DMS153 treated with DMSO at 0.1 percent for 48 hours (cell line): ENCODE measurements at regions not wholly inside any gene's neighbourhood (a gene's known extent, or its start where the extent isn't known, plus 50 kb on each side); places are given as distances from the start of the nearest gene placed in this dataset.

Source experiments
- DNase-seq: peaks from one replicate; lab custom pipeline; 2025; ENCODE audit not compliant: unreplicated experiment; lab: John Stamatoyannopoulos, UW

DNA sequence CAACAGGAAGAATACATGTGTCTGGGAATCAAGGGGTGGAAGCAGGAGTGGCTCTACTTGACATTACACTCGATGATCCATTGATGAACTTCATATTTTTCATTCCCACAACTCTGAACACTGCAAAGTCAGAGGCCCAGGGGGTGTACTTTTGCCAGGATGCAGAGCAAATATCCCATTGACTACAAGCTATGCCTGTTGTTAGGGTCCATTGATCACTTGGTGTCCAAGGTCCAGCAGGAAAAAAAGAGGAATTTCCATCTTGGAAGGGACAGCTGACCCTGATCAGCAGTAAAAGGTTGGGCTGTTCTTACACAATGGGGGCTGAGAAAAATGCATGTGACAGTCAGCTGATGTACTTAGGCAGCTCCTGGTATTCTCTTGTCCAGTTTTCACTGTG lies 118.5 kb upstream of the MAP1B start:
- DNase-seq: no peak

DNA sequence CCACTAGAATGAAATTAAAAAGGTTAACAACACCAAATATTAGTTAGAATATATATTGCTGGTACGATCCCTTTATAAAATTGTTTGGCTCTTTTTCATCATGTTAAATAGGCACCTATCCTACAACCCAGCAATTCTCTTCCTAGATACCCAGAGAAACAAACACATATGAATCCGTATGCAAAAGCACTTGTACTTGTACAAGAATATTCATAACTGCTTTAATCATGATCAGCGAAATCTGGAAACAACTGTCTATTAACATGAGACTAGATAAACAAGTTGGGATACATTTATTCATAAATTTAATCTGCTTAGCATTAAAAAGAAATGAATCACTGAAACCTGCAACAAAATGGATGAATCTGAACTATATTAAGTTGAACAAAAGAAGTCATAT lies 113.7 kb upstream of the MAP1B start:
- no peak for DNase-seq

DNA sequence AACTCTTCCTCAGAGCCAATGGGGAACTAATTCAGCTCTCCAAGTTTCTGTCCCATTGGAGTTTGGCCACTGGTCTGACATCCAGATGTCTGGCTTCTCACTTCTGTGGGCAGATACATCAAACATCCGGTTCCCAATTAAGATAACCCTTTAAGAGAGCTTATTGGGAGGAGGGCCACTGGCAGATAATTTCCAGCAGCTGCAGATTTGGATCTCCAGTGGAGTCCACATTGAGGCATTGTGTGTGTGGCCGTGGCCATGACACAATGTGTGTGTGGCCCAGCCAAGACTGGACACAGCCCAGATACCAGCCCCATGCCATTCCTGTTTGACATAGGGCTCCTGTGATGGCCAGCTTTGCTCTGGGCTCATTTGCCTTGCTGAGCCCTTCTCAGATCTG lies 110.5 kb upstream of the MAP1B start:
- no peak for DNase-seq

DNA sequence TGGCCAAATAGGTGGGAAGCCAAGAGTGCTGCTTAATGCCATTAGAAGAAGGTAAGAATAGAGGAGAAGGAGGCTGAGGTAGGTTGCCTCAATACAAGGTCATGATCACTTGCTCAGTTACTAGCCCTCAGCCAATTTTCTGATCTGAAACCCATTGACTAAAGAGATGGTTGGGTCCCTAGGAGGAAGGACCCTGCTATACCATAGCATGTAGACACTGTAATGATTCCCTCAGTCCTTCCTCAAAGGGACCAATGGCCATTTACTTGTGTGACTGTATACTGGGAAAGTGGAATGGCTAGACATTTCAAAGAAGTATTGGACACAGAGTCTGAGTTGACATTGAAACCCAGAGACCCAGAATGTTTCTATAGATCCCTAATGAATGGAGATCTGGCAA lies 108.5 kb upstream of the MAP1B start:
- DNase-seq: no peak

DNA sequence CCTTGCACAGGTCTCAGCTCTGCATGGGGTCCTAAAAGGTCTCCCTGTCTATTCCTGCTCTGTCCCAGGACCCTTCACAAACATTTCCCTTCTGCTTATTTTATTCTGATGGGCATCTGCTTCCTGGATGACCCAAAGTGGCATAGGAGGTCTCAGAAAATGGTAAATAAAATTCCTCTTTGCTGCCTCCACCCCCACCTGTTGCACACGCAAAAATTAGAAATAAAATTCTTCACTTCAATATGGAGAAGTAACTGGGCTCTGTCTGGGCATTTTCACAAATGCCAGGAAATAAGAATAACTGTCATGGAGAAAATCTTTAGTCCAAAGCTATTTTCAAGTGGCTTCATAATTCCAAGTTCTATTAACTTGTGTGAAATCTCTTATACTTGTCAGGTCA lies 106.6 kb upstream of the MAP1B start:
- no peak for DNase-seq

DNA sequence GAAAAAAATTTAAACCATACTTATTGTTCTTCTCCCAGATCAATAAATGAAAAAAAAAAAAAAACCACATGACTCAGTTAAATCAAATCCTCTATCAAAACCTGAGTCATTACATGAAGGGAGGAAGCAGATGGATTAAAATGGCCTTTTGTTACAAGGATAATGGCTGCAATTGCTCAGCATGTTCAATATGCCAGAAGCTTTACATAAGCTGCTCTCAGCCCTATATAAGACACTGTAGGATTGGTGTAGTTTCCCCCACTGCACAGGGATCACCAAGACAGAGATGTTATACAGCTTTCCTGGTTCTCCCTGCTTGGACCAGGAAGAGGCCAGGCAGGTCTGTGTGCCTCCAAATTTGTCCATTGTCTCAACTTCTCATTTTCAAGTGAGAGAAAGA lies 101.6 kb upstream of the MAP1B start:
- DNase-seq: no peak

DNA sequence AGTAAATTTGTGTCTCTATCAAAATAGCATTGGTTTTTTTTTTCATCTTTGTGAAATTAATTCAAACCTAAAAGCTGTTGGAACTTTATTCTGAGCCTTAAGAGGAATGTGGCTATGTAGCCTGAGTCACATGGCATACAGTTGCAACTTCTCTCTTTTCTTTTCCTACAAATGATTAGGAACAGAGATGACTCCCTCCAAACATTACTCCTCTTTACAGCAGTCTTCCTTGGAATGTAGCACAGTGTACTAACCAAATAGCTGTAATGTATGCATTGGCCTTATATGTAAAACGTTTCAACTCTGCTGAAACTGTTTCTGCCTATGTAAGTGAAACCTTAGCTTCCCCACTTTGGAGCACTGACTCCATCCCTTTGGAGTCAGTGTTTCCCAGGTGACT lies 100.9 kb upstream of the MAP1B start:
- no peak for DNase-seq

DNA sequence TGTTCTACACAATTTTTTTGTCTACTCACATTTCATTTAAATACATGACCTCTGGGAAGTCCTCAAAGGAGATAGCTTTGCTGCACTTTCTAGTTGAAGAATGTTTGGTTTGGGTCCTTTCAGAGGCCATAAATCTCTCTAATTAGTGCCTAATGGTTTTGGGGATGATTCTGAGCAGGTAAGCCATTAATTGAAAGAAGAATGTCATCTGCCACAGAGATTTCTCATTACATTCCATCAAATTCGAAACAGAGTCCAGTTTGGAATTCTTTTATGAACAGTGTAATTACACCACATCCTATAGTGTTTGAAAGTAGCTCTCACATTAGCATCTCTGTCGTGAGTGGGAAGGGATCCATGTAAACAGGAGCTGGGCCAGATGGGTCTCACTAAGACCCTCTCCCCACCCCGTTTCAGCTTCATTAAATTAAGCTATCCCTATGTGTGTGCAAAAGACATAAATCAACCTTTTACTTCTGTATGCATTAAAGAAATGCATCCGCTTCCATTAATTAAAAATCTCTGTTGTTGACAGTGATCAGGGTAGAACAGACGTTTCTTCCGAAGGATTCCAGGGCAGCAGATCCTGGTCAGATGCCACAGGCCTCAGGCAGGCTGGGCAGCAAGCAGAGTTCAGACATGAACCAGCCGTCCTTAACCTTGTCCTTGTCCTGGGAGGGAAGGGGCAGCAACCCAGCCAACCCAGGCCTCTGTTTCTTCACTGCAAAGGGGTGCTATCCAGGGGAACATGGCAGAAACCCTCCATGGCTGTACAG lies 99.8 kb upstream of the MAP1B start:
- DNase-seq: no peak

DNA sequence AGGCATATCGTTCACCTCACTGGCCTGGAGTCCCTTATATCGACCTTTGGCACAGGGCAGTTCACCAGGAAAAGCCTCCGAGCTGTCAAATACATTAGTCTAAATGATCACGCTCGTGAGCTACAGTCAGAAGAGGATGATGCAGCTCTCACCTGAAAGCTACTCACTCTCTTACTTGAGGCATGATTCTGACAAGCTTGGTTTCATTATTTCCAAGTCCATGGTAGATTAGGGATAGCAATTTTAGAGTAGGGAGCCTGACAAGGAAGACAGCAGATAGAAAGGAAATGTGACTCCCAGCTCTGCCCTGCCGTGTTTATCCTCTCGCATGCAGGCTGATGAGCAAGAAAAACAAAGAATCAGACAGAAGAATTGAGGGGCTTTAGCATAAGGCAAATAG lies 98.0 kb upstream of the MAP1B start:
- DNase-seq: no peak

DNA sequence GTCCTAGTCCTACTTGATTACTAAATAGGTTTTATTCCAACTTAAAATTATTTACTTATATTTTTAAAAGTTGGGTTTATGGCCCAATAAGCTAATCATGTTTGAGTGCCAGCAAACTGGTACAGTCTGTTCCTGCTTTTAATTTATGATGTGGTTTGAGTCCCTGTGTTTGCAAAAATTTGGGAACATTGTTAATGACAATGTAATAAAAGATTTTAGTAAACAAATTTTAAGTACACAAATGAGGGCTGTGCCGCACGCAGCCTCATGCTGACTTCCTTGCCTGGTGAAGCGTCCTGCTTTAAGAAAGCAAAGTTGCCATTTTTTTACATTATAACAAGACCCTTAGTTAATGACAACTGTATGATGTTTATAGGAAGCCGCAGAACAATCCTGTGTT lies 96.8 kb upstream of the MAP1B start:
- DNase-seq: no peak

DNA sequence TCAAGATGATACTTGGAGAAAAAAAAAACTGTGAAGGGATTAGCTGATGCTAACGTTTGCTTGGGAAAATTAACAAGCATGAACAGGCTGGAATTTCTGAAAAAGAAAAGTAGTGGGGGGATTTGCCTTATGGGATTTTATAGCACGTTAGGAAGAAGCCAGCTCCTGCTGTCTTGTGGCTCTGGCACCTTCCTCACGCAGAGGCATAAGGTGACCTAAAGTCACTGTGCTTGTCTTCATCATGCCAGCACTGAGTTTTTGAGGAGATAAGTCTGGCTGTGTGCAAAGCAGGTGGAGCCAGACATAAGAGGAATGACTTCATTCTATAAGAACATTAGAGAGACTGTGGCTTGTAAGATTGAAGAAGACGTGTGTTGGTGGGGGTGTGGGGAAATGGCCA lies 94.4 kb upstream of the MAP1B start:
- DNase-seq: no peak

DNA sequence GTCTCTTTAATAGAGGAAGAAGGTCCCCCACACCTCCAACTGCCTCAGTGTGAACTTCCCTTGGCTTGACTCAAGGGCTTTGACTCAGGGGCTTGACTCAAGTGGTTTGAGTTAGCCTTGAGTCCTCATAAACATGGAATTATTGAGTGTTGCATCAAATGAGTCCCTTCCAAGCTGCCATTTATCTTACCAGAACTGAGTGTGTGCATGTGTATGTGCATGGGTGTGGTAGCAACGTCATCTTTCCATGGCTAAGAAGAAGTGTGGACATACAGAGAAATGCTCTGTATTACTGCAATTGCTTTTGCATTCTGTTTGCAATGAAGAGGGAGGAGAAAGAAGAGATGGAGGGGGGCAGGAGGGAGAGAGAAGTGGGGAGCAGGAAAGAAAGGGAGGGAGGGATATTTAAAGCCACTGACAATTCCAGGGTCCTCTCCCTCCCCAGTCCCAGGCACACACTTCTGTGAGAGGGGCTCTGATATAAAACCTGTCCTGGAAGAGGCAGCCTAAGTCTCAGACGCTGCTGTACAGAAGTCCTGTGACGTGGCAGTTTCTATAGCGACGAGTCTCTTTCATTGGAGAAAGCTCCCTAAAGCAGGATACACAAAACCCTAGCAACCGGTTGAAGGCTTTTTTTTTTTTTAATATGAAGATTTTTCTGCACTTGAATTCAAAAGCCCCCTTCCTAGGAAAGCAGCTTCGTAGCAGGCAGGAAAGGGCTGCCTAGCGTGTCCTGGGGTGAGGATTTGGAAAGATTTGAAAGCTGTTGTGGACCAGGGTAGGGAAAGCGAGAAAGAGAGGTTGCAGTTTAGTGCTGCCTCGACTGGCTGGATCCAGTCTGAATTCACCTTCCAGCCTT lies 93.3 kb upstream of the MAP1B start:
- peak; percentile 35 for DNase-seq

DNA sequence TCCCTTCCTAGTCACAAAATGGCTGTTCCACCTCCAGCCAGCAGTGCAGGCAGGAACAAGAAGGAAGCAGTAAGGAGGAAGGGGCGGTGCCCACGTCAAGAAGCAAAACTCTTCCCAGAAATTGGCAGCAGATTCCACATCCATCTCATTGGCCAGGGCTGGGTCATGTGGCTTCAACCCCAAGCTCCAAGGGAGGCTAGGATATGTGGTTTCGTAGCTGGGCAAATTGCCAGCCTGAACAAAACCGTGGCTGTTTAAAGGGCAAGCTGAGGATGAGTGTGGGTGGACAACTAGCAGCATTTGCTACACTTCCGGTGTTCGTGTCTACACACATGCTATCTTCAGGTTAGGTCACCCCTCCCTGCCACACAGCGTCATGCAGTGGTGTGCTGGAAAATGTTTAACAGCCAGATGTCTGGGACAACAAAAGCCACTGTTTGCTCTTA lies 92.1 kb upstream of the MAP1B start:
- peak; percentile 25 for DNase-seq

DNA sequence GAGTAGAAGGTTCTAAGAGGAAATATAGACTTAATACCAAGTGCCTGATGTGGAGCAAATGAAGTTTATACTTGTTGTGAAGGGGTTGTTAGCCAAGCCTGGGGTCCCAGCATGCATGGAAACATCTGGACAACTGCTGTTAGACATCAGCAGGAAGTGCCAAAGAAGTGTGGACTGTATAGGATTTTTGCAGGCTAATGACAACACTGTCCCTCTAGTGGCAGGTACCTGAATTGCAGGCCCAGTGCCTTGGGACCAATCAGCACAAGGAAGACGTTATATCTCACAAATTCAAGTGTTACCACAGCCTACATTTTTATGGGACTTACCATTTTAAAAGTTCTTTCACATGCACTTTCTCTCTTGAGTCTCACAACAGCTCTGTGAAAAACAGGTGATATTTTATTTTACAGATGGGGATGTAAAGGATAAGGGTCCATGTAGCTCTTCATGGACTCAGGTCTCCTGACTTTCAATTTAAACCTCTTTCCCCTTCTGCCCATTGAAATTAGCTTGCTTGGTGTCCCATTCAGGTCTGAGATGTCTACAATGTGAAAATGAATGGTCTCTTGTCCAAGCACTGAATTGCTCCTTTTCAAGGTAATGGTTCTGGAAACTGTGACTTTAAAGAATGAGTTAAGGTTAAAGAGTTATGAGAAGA lies 89.0 kb upstream of the MAP1B start:
- no peak for DNase-seq

DNA sequence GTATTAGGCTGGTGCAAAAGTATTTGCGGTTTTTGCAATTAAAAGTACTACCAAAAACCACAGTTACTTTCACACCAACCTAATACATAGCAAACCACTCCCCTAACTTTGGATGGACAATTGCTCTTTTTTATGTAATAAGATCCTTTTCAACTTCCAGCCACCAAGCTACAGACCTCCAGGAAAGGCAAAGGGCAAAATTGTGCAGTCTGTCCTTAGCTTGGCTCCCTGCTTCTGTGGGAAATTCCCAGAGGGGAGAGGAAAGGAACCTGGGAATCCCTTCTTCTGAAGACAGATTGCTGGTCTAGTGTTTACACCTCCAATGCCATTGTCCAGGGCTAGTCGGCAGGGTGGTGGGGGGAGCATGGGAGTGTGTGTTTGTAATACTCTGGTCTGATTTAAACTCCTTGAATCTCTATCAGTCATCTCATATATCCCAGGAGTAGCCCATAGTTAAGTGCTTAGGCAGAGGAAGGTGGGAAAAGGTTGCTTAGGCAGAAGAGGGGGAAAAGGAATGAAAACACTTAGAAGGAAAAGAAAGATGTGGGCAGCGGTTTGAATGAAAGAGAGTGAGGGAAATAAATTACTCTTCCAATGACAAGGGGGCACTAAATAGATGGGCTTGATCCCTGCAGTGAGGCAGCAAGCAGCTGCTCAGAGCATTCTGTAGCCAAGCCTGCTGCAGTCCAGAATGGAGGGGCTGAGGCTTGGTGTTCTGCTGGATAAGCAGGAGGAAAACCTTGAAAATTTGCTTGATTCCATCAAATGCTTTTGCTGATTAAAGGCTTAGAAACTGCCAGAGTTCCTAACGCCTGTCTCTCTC lies 86.9 kb upstream of the MAP1B start:
- DNase-seq: no peak

DNA sequence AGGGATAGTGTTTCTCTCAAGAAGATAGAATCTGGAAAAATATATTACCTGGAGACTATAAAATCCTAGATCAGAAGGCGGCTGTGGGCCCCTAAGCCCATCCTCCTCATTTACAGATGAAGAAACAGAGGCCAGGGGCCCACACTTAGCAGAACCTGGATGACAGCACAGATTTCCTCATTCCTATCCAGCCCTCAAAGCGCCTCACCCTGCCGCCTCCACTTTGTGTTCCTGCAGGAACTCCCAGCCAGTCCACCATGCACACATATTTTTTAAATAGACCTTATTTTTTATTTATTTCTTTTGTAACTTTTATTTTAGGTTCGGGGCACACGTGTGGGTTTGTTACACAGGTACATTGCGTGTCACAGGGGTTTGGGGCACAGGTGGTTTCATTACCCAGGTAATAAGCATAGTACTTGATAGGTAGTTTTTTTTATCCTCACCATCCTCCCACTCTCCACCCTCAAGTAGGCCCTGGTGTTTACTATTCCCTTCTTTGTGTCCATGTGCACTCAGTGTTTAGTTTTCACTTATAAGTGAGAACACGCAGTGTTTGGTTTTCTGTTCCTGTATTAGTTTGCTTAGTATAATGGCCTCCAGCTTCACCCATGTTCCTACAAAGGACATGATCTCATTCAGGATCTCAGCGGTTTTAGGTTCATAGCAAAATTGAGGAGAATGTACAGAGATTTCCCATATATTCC lies 85.5 kb upstream of the MAP1B start:
- DNase-seq: no peak

DNA sequence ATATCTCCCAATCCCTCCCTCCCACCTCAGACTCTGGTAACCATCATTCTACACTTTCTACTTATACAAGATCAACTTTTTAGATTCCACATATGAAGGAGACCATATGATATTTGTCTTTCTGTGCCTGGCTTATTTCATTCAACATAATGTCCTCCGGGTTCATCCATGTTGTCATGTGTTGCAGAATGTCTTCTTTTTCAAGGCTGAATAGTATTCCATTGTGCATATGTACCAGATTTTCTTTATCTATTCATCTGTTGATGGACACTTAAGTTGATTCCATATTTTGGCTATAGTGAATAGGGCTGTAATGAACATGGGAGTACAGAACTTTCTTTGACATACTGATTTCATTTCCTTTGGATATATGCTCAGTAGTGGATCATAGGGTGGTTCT lies 78.9 kb upstream of the MAP1B start:
- no peak for DNase-seq

DNA sequence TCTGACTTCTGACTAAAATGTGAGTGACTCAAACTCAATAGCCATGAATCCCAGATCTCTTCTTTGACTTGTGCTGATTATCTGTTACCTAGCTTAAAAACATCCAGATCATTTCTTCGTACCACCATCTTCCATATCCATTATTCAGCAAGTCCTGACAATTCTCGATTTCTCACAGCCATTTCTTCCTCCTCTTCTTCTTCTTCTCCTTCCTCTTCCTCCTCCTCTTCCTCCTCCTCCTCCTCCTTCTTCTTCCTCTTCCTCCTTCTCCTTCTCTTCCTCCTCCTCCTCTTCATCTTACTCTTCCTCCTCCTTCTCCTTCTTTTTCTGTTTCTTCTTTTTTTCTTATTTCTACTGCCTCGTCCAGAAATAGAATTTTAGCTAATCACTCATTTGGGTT lies 77.0 kb upstream of the MAP1B start:
- DNase-seq: no peak

DNA sequence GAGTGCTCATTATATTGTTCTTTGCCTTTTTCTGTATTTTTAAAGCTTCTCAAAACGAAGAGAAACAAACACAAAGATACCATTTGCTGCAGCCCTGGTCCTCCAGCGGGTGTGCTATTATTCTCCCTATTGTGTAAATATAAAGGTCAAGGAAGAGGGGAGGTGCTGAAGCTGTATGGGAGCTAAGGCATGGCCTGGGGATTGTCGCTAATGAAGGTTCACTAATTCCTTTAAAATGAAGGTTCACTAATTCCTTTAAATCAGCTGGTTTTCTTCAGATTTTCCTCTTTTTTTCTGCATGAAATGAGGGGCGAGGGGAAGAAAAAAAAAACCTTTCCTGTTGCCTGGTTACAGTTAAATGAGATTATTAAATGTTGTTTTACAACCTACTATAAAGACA lies 74.5 kb upstream of the MAP1B start:
- DNase-seq: peak; percentile 5

DNA sequence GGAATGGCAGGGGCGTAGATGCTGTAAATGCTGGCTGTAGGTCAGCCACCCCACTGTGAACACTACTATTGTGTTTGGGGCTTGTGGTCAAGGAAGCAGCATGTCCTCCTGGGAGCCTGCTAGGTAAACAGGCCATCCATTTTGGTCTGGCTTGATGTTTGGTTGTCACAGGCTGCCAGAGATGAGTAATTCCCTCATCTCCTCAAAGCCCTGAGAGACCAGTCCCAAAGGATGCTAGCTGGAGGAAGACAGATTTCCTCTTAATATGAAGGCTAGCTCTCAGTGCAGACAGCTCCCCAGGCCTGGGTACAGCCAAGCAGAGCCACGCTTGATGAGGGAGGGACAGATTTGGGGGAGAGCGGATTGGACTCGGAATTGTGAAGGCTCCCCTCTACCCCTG lies 72.5 kb upstream of the MAP1B start:
- DNase-seq: no peak
